Hepatocyte (in vitro differentiated cells): ENCODE measurements at regions not wholly inside any gene's neighbourhood (a gene's known extent, or its start where the extent isn't known, plus 50 kb on each side); places are given as distances from the start of the nearest gene placed in this dataset.

Source experiments
- EZH2 ChIP-seq: fragments of 200-600 bp; sonication (generic); IDR thresholded peaks from 2 replicates; pipeline ENCODE4 v1.6.1; 2016; ENCODE audit warnings: antibody characterized with exemption, mild to moderate bottlenecking, borderline replicate concordance
- EZH2phosphoT487 ChIP-seq: fragments of 200-600 bp; sonication (generic); IDR thresholded peaks from one replicate; pipeline ENCODE4 v1.6.1; 2018; ENCODE audit warnings: antibody characterized with exemption, mild to moderate bottlenecking, low read depth, moderate library complexity; ENCODE audit not compliant: unreplicated experiment, severe bottlenecking
- TF ChIP-seq, protein P1 (sequence below): fragments of 200-600 bp; sonication (generic); IDR thresholded peaks from 2 replicates; pipeline ENCODE4 v1.5.1; 2016; ENCODE audit warnings: antibody characterized with exemption, mild to moderate bottlenecking; ENCODE audit not compliant: poor library complexity

DNA sequence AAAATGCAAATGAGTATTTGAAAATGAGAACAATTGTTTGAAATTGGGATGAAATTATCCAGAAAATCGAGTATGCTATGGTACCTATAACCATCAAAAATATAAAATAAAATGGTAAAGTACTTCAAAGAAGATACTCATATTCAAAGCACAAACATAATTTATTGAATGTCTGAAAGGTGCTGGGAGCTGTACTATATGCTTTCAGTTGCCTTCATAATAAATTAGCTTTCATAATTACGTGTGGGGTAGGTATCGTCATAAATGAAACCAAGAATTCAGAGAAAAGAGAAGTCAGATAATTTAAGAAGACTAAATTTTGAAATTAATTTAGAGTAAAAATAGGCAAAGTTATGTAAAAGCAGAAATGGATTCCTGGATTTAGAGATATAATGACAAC lies 721.9 kb upstream of the ACVR2A start:
- TF ChIP-seq, protein P1, sequence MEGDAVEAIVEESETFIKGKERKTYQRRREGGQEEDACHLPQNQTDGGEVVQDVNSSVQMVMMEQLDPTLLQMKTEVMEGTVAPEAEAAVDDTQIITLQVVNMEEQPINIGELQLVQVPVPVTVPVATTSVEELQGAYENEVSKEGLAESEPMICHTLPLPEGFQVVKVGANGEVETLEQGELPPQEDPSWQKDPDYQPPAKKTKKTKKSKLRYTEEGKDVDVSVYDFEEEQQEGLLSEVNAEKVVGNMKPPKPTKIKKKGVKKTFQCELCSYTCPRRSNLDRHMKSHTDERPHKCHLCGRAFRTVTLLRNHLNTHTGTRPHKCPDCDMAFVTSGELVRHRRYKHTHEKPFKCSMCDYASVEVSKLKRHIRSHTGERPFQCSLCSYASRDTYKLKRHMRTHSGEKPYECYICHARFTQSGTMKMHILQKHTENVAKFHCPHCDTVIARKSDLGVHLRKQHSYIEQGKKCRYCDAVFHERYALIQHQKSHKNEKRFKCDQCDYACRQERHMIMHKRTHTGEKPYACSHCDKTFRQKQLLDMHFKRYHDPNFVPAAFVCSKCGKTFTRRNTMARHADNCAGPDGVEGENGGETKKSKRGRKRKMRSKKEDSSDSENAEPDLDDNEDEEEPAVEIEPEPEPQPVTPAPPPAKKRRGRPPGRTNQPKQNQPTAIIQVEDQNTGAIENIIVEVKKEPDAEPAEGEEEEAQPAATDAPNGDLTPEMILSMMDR: no peak
- TF ChIP-seq EZH2phosphoT487 (no peak), EZH2 (no peak)
